Left ventricle myocardium superior (tissue), 1 donor: ENCODE measurements at regions not wholly inside any gene's neighbourhood (a gene's known extent, or its start where the extent isn't known, plus 50 kb on each side); places are given as distances from the start of the nearest gene placed in this dataset.
A peak's percentile ranks its signal among the peaks of the same experiment; 100 is the strongest.

ENCODE experiments used
- ATAC-seq: fragments of 200-7000 bp; cut with Tn5 transposase; one replicate; pipeline ENCODE4 v1.9.1; 2020; ENCODE audit warnings: mild to moderate bottlenecking, moderate library complexity
- DNase-seq: peaks from one replicate; pipeline ENCODE4 v3.0.0-alpha.2; 2020
- intact Hi-C: fragments of 100-400 bp; cut with micrococcal nuclease; formaldehyde crosslinking; loops from one replicate; pipeline ENCODE4 v1.11.0; 2022
- donor health status: DM: no; HTN: yes; CAD: no; lungs with severe emphysema.

- intact Hi-C loops, result no loop called here
- ATAC-seq, result no peak
- DNase-seq, result no peak
Measured at GRCh38 chr5:35482167-35482755, 135.4 kb upstream of the SPEF2 start.

DNA sequence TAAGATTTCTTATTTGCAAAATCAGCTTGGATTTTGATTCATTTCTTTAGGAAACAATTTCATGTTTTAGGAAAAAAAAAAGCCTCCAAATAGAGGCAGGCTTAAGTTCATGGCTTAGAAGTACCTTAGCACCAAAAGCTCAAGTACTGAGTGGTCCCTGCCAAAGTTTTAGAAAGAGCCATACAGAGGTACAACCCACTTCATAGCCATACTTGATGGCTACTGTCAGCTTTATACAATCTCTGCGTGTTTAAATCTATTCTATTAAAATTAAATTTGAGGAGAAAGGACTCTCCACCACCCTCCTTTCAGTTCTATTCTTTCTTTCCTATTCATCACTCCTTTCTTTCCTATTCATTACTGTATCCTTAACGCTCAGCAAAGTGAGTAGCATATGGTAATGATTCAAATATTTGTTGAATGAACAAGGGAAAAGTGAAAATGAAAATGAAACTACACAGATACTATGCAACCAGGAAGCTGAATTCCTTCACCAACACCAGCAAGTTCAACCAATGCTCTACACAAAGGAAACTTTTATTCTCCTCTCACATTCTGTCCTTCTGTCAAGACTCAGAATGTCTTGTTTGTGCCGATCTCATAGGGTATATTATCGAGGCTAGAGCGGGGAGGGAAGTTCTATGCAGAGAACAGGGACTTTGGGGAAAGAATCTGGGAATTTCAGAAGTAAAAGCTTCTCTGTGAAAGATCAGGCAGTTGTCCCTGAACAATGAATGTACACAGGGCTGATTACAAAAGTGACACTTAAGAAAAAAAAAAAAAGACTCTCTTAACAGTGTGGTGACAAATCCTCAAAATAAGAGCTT lies 138.6 kb upstream of the SPEF2 start:
- intact Hi-C loops, result no loop called here
- DNase-seq (no peak), ATAC-seq (peak; percentile 58)

GRCh38 chr5:35477911-35478310 lies 139.8 kb upstream of the SPEF2 start:
- ATAC-seq (no peak), DNase-seq (no peak)
- intact Hi-C loops, result no loop called here

GRCh38 chr5:35477321-35477720 lies 140.3 kb upstream of the SPEF2 start:
- no peak for ATAC-seq
- intact Hi-C loops, result no loop called here
- DNase-seq, result no peak

GRCh38 chr5:35476797-35477196 lies 140.9 kb upstream of the SPEF2 start:
- ATAC-seq (no peak), DNase-seq (no peak)
- intact Hi-C loops, result no loop called here

DNA sequence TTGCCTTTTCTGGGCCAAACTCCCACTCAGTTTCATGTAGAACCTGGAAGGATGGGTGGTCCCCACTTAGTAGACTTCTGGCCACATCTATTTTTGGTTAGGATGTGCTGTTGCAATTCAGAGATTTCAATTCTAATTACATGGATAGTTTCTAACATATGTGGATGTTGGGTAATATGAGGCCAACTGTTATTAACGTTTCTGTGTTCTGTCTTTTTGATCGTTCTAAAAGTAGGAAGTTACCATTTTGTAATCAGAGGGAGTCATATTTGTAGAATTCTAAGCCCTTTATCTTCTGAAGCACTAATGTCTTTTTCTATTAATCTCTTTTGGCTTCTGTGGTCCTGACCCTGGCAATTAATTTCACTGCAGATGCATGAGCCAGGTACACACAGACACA lies 141.6 kb upstream of the SPEF2 start:
- intact Hi-C loops, result no loop called here
- no peak for DNase-seq
- ATAC-seq, result no peak

GRCh38 chr5:35473589-35473988 lies 144.1 kb upstream of the SPEF2 start:
- intact Hi-C loops, result no loop called here
- no peak for DNase-seq
- no peak for ATAC-seq

DNA sequence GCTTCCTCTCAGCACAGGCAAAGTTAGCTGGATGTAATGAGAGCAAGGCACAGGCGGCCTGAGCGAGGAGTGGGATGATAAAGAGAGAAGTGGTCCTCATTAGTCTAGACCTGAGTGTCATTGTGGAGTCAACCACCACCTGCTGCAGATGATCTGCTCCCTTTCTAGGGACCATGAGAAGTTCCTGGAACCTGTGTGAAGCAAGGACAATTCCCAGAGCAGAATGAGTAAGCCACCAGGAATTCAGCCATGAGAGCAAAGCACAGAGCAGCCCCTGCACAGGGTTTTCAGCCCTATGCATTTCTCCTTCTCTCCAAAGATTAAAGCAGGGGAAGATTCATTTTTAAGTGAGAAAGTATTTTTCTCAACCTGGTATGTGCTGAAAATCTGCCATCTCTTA lies 146.8 kb upstream of the SPEF2 start:
- ATAC-seq (no peak), DNase-seq (no peak)
- intact Hi-C loops, result no loop called here

- ATAC-seq (no peak), DNase-seq (no peak)
- intact Hi-C loops, result no loop called here
Measured at GRCh38 chr5:35468811-35469210, 148.9 kb upstream of the SPEF2 start.

DNA sequence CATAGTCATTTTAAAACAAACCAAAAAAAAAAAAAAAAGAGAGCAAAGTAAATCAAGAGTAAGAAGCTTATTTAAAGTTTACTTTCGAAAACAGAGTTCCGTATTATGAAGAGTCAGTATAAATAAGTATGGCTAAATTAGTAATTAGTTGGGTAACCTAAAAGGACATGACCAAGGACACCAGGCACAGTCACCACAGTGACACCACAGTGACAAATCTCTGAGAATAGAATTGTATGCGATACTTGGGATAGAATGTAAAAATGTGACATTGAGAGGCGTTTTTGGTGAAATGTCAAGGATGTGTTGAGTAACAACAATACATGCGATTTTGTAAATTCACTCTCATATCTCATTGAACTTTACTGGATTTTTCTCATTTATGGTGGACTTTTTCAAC lies 150.9 kb upstream of the SPEF2 start:
- intact Hi-C loops, result no loop called here
- no peak for ATAC-seq
- no peak for DNase-seq

- DNase-seq (no peak), ATAC-seq (no peak)
- intact Hi-C loops, result no loop called here
Measured at GRCh38 chr5:35464757-35465156, 152.9 kb upstream of the SPEF2 start.

DNA sequence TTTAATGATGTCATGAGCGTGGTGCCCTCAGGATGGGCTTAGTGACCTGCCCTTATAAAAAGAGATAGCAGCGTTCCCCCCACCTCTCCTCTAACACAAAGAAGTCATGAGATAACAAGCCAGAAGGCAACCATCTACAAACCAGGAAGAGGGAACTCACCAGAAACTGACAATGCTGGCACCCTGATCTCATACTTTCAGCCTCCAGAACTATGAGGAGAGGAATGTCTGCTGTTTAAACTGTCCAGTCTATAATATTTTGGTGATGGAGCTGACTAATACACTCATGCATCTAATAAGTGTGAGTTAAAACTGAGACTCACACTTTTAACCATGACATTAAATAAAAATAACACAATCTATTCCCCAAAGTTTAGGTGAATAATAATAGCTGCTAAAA lies 156.1 kb upstream of the SPEF2 start:
- intact Hi-C loops, result no loop called here
- DNase-seq (no peak), ATAC-seq (no peak)

- no peak for DNase-seq
- peak; percentile 47 for ATAC-seq
- intact Hi-C loops, result no loop called here
Measured at GRCh38 chr5:35458824-35459207, 158.8 kb upstream of the SPEF2 start.

- intact Hi-C loops, result no loop called here
- no peak for ATAC-seq
- DNase-seq, result no peak
Measured at GRCh38 chr5:35457912-35458823, 159.5 kb upstream of the SPEF2 start.

GRCh38 chr5:35456506-35456905 lies 161.2 kb upstream of the SPEF2 start:
- DNase-seq (no peak), ATAC-seq (no peak)
- intact Hi-C loops, result no loop called here

DNA sequence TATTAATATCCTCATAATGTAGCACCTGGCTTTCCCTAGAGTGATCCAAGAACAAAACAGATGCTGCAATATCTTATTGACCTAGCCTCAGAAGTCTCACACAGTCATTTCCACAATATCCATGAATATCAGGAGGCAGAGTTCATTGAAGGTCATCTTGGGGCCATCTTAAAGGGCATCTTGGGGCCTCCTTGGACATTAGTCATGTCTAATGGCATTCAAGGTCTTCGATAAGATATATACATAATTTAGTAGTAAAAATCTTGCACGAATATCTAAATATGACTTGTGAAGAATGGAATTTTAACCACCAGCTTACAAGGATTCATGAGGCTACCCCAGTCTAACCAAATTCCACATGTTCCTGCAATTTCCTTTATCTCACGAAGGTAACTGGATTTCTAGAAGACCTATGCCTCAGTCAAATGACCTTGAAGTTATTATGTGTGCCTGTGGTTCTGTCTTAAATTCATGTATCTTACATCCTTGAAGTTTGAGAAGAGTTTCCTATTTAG lies 163.6 kb upstream of the SPEF2 start:
- intact Hi-C loops, result no loop called here
- ATAC-seq, result no peak
- DNase-seq, result no peak

DNA sequence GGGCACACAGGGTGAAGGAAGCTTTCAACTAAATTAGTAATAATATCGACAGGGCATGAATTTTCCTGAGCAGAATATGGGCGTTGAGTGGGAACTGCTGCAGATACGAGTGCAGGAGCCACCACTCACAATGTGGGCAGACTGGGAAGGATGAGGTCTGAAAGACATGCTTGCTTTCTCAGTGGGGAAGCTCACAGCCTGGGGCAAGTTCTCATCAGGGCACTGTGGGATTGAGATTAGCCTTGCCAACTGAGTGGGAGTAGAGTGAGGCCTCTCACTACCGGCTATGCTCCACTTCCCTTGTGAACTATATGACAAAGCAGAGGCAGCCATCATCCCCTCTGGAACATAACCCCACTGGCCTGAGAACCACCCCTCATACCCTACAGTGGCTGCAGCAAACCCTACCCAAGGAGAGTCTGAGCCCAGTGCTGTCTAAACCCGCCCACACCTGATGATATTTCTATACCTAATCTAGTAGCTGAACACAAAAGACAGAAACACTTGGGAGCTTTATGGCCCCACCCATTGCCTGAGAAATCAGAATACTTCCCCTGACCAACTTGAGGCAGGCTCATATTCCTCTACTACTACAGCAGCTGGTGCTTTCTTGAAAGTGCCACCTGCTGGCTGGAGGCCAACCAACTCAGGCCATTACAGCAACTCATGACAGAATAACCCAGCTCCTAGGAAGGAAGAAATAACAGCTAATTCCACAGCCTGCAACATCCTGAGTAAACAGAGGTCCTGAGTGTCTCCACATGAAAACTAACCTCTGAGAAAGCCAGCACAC lies 173.7 kb upstream of the SPEF2 start:
- DNase-seq (no peak), ATAC-seq (no peak)
- intact Hi-C loops, result no loop called here

GRCh38 chr5:35442885-35443639 lies 174.6 kb upstream of the SPEF2 start:
- DNase-seq, result no peak
- intact Hi-C loops, result no loop called here
- no peak for ATAC-seq

GRCh38 chr5:35440409-35440808 lies 177.3 kb upstream of the SPEF2 start:
- ATAC-seq (no peak), DNase-seq (no peak)
- intact Hi-C loops, result no loop called here
